Jurkat, Clone E6-1 (cell line): ENCODE measurements at regions not wholly inside any gene's neighbourhood (a gene's known extent, or its start where the extent isn't known, plus 50 kb on each side); places are given as distances from the start of the nearest gene placed in this dataset.
"Not testable (repeated sequence)": the region's sequence is repeated elsewhere in the genome, so short reads cannot be mapped to it uniquely, and the experiment has no call there.

Source experiments
- DNase-seq: peaks from one replicate; pipeline ENCODE4 v3.0.0-alpha.2; 2011; ENCODE audit warnings: low read depth, low spot score
- H3K4me3 ChIP-seq: 2 replicates; pipeline ENCODE4 v1.5.1; 2011; ENCODE audit warnings: mild to moderate bottlenecking, low read length, control low read depth, moderate library complexity

DNA sequence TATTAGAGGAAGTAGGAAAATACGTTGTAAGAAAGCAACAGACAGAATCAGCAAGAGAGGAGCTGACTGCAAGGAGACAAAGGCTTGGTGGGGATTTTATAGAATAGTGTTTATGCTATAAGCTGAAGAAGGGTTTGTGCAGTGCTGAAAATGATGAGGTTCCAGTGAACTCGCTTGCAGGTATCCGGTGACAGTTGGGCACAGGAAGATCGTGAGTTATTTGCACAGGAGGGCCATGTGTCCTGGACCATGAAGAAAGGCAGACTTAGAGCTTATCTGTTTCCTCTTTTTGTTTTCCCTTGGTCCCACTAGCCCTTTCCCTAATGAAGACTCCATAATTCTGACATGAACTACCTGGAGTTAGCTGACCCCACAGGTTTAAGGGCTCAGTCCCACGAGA lies 61.4 kb downstream of the NXNL2 start:
- H3K4me3 ChIP-seq: no peak overlapping the region
- DNase-seq: no peak

DNA sequence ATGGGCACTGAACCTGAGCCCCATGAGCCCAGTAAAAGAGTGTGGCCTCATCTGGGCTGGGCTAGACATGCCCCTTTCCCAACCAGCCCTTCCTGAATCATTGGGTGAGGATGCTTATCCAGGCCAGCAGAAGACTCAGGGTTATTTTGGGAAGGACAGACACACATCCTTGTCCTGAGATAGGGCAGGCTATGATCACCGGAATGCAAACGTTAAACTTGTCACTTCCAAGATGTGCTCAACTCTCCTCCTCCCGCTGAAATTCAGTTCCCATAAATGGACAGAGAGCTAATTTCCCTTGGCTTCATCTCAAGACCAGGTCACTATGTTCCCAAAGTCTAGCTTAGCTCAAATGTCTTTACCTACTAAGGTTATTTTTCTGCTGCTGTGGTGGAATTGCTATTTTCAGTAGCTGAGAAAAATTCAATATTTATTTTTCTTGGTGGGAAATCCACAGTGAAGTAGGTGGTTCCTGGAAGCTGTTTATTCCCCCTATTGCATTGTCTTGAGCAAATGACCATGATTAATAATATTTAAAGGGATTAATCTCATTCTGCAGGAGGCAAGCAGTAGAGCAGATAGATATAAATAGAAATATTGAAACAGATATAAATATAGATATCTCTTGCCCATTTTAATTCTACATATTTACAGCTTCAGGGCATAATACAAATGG lies 70.0 kb downstream of the NXNL2 start:
- no peak for DNase-seq
- no peak overlapping the region for H3K4me3 ChIP-seq

DNA sequence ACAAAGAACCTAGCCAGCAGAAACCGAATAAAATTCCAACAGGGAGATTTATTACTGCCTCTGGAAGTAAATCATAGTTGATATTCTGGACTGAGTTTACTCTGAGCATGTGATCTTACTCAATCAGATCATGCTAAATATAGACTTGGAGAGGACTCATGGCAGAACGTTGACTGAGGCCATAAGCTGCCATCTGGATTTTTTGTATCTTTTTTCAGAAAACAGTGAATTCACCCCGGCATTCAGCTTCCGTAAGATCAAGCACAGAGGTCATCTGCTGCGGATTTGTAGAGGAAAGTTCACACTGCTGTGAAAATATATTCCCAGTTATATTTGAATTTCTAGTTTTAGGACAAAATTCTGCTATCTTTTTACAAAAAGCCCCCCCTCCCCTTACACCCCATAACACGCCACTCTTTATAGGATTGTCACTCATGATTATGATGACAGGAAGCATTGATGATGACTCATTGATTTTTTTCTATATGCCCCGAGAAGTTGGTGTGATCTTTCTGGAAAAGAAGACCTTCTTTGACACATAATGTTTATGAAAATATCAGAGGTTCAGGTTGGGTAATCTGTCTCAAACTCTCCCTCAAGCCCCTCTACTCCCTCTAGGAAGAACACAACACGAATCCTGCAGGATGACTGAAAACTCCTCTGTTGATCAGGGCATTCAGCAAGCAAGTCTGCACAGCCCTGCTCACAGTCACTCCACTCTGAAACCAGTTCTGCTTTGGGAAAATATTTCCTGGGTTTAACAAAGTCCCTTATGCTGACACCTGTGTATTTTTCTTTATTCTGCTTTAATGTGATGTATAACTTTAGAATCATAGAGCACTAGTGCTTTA lies 70.8 kb downstream of the NXNL2 start:
- no peak for DNase-seq
- no peak overlapping the region for H3K4me3 ChIP-seq

DNA sequence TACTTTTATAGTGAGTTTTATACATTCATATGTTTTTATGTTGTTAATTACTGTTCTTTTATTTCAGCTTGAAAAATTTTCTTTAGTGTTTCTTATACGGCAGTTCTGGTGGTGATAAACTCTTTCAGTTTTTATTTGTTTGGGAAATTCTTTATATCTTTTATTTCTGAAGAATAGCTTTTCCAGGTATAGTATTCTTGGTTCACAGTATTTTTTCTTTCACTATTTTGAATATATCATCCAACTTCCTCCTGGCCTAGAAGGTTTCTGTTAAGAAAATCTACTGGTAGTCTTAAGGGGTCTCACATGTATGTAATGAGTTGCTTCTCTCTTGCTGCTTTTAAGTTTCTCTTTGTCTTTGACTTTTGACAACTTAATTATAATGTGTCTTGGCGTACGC lies 79.4 kb downstream of the NXNL2 start:
- no peak overlapping the region for H3K4me3 ChIP-seq

DNA sequence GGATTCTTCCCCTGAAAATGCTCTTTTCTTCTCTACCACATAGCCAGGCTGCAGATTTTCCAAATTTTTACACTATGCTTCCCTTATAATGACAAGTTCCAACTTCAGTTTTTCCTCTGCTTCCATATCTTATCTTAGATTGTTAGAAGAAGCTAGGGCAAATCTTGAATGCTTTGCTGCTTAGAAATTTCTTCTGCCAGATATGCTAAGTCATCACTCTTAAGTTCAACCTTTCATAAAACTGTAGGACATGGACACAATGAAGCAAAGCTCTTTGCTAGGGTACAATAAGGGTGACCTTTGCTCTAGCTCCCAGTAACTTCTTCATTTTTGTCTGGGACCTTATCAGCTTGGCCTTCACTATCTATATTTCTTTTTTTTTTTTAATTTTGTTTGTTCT lies 88.7 kb downstream of the NXNL2 start:
- no peak overlapping the region for H3K4me3 ChIP-seq
- DNase-seq: no peak

More for the DNA sequence above, 79.4 kb downstream of the NXNL2 start:
- DNase-seq: no peak

DNA sequence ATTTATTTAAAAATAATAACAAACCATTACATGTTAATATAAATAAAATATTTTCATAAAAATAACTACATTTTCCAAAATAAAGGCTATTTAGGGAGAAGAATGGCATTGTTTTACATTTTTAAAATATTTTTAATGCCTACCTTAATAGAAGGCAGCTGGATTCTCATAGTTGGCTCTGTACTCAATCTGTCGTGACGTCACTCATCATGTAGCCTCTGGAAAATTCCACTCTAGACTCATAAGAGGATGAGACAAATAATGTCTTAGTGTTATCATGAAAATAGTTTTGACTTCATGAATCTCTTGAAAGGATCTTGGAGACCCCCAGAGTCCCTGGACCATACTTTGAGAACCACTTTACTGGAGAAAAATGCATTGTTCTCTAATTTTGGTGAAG lies 93.1 kb downstream of the NXNL2 start:
- DNase-seq: no peak
- no peak overlapping the region for H3K4me3 ChIP-seq

DNA sequence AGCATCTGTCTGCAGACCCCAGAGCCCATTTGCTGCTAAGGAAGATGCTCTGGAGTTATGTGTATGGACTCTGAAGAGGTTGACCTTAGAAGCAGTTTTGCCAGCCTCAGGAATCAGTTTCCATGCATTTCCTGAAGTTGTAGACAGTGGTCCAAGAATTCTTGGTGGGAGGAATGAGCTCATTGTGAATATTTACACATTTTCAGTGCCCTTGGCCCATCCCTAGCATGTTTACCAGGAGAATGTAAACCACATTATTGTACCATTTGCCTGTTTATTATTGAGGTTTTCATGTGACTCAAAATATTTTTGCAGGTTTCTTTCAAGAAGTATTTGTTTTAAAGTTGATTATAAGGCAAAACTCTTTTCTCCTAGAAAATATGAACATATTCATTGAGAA lies 93.8 kb downstream of the NXNL2 start:
- no peak overlapping the region for H3K4me3 ChIP-seq
- no peak for DNase-seq

DNA sequence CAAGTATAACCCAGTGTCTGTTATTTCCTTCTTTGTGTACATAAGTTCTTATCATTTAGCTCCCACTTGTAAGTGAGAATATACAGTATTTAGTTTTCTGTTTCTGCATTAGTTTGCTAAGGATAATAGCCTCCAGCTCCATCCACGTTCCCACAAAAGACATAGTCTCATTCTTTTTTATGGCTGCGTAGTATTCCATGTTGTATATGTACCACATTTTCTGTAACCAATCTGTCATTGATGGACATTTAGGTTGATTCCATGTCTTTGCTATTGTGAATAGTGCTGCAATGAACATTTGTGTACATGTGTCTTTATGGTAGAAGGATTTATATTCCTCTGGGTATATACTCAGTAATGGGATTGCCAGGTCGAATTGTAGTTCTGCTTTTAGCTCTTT lies 95.6 kb downstream of the NXNL2 start:
- H3K4me3 ChIP-seq, DNase-seq: not testable (repeated sequence)

DNA sequence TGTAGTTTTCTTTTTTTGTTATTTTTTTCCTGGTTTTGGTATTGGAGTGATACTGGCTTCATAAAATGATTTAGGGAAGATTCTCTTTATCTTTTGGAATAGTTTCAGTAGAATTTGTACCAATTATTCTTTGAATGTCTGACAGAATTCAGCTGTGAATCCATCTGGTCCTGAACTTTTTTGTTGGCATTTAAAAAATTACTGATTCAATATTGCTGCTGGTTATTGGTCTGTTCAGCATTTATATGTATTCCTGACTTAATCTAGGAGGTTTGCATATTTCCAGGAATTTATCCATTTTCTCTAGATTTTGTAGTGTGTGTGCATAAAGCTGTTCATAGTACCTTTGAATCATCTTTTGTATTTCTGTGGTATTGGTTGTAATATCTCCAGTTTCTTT lies 100.2 kb downstream of the NXNL2 start:
- DNase-seq: no peak
- no peak overlapping the region for H3K4me3 ChIP-seq

DNA sequence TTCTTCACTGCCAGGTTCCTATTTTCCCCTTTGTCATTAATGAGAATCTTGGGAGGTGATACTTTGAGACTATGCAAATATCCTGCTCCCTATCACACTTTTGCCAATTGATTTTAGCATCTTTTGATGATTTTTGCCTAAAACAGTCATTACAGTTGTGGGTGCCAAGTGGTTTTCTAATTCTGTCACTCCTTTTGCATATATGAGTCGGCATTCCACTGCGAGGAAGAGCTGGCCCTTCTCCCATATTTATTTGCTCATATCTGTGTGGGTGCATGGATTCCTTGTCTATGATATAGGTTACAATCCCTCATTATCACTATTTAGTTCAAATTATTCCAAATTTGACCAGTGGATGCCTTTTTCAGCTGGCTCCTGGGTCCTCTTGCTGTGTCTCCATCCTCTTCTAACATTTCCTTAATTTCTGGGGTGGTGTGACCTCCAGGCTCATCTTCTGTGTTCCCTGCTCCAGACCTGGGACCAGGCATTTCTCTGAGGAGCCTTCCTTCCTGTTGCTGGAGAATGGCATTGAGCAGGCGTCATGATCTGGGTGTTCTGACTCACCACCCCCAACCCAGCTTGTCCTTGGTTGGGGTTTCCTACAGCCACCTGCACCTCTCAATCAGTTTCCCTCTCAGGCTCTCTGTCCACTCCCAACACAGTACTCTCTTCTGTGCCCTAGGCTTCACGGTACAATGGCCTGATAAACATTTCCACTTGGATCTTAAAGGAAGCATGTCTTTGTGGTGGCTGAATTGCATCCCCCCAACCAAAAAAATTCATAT lies 106.7 kb downstream of the NXNL2 start:
- DNase-seq: no peak
- no peak overlapping the region for H3K4me3 ChIP-seq

DNA sequence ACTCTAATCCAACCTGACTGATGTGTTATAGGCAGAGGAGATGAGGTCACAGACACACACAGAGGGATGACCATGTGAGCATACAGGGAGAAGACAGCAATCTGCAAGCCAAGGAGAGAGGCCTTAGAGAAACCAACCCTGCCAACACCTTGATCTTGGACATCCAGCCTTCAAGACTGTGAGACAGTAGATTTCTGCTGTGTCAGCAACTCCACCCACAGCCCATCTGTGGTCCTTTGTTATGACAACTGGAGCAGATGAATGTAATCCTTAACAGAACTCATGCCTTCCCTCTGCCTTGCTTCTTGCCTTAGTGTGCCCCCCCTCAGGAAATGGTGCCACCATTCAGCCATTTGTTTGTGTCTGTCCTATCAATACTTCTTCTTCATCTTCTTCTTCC lies 107.4 kb downstream of the NXNL2 start:
- no peak for DNase-seq
- no peak overlapping the region for H3K4me3 ChIP-seq

DNA sequence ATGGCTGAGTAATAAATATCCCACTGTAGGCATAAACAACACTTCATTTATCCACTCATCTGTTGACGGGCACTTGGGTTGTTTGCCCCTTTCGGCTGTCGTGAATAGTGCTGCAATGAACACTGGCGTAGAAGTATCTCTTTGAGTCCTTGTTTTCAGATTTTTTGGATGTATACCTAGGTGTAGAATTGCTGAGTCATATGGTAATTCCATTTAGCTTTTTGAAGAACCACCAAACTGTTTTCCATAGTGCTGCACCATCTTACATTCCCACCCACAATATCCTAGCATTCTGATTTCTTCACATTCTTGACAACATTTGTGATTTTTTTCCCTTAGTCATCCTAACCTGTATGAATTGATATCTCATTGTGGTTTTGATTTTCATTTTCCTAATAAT lies 109.0 kb downstream of the NXNL2 start:
- no peak overlapping the region for H3K4me3 ChIP-seq
- no peak for DNase-seq

DNA sequence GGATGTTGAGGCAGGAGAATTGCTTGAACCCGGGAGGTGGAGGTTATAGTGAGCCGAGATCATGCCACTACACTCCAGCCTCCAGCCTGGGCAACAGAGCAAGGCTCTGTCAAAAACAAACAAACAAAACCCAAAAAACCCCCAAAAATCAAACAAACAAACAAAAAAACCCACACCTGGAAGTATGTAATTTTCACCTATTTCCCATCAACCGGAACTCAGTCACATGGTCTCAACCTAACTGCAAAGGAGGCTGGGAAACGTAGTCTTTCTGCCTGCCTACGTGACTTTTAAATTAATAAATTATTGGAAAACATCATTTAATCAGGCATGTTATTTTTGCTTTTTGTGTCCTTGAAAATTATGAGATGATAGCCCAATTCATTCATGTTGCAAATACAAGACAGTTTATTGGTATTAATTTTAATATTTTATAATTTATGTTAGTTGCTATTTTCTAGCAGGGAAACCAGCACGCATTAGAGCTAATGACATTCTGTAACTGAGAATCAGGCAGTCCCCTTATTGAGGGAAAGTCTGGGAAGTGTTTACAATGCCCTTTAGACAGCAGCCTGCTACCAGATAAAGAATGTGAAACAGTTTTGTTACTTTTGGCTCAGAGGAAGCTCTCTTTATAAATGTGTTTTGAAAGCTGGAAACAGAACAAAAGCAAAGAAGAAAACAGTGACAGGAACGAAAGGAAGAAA lies 110.3 kb downstream of the NXNL2 start:
- H3K4me3 ChIP-seq: no peak overlapping the region
- DNase-seq: no peak

DNA sequence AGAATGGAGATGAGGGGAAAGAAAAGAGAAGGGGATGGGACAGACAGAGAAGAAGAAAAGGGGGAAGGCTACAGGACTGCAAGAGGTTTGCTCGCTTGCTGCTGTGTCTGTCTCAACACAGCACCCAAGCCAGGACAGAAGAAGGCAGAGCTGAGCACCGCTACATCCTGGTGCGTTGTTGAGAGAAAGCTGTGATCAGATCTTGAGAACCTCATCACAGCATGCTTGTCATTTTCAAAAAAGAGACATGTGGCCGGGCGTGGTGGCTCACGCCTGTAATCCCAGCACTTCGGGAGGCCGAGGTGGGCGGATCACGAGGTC lies 110.9 kb downstream of the NXNL2 start:
- H3K4me3 ChIP-seq: no peak overlapping the region
- DNase-seq: no peak

DNA sequence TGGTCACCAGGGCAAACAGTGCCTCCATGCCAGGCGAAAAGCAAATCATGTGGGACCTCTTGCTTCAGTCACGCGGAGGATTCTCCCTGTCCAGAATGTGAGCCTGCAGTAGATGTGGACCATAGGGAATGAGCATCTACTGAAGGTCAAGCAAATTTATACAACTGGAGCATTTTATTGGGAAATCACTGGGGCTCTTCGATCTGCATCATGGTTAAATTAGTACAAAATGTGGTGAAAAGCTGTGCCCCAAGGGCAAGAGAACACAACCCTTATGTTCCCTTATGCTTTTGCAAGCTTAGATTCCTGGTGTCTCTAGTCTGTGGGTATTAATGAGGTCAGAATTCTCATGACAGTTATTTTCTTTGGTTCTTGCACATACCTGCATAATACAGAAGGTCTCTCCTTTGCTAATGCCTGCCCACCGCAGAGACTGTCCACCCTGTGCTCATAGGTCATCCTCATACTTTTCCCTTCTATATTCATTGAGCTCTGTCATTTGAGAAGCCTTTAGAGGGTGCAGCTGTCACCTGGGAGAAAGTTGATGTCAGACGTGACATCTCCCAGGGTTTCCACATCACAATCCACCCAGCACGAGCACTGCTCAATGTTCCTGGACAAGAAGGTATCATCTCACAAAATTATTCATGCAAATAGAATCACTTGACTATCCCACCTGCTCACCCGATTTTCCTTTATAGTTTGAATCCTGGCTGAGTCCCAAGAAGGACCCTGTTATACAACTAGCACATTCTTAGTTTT lies 111.7 kb downstream of the NXNL2 start:
- no peak overlapping the region for H3K4me3 ChIP-seq
- DNase-seq: no peak

DNA sequence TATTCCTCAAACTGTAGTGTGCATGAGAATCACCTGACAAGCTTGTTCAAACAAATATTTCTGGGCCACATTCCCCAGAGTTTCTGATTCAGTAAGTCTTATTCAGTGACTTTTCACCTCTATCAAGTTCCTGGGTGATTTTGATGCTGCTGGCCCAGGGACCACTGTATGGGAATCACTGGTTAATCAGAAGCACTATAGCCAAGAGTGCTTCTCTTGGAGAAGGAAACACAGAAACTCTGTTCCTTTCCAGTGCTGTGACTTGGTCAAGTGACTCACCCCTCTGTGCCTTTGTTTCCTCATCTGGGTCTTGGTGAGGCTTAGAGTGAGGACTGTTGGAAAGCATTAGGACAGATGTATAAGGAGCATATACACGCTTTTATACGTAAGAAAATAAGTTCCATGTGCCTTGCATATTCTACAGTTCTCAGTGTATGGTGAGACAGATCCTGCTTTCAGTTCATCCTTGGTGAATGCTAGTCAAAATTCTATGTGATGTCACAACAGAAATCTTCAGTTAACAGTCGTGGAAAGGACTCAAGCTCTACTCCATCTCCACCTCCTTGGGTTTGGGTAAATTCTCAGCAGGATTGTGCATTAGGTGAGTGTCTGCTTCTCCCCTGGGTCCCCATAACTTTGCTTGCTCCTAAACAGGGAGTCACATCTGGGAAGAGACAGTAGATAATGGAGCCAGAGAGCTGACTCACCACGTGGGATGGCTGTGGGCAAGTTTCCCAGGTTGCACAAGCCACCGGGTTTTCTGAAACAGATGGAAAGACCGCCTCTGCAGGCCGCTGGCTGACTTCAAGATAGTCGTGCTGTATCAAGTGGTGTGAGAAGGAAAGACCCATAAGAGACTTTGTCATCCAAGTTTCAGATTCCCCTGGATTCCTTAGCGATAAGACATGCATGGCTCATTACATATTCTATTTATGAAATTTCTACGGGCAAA lies 117.0 kb downstream of the NXNL2 start:
- no peak overlapping the region for H3K4me3 ChIP-seq

DNA sequence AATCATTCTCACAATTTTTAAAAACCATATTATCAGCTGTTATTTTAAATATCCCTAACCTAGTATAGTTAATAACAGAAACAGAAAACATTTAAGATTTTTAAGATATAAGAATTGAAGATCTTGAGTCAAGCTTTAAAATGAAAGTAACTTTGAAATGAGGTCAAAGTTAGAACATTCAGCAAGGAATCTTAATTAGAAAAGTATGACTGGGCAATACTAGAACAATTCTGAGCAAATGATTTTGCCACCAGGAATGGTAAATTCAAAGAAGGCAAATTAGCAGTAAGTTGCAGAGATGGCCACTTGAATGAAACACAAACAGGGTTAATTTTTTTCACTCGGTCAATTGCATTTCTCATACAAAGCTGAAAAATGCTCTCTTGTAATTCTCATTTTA lies 117.9 kb downstream of the NXNL2 start:
- no peak for DNase-seq
- H3K4me3 ChIP-seq: no peak overlapping the region

More for the DNA sequence above, 117.0 kb downstream of the NXNL2 start:
- no peak for DNase-seq

DNA sequence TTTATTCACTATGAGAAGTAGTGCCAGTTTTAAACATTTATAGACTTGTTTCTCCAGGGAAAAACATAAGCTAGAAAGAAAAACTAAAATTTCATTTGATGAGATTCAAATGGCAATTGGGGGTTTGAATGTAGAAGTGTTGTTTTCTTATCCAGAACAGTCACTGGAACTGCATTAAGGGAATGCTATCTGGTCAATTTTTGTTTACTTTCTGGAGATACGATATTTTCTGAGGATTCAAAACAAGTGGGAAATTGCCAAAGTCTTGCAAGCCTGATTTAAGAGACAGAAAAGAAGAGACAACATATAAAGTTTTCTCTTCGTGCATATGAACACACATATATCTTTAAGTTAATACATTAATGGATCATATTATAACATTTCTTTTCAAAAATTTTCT lies 118.4 kb downstream of the NXNL2 start:
- no peak overlapping the region for H3K4me3 ChIP-seq
- DNase-seq: no peak
